HFFc6 (cell line): ENCODE measurements at regions not wholly inside any gene's neighbourhood (a gene's known extent, or its start where the extent isn't known, plus 50 kb on each side); places are given as distances from the start of the nearest gene placed in this dataset.
"Not testable (repeated sequence)": the region's sequence is repeated elsewhere in the genome, so short reads cannot be mapped to it uniquely, and the experiment has no call there.

Experiments used
- DNase-seq: peaks from one replicate; pipeline ENCODE4 v3.0.0-alpha.2; 2018
- H3K27ac Mint-ChIP-seq: 2 replicates; pipeline ENCODE4 v1.8.0; 2020; ENCODE audit warnings: mild to moderate bottlenecking, mixed read lengths
- H3K27me3 Mint-ChIP-seq: 2 replicates; pipeline ENCODE4 v1.8.0; 2021; ENCODE audit warnings: mild to moderate bottlenecking, moderate library complexity, mixed read lengths; ENCODE audit not compliant: insufficient read depth
- H3K36me3 Mint-ChIP-seq: 2 replicates; pipeline ENCODE4 v1.8.0; 2021; ENCODE audit warnings: low read depth, mixed read lengths
- H3K4me1 Mint-ChIP-seq: 2 replicates; pipeline ENCODE4 v1.8.0; 2020; ENCODE audit warnings: low read depth, mixed read lengths
- H3K4me3 Mint-ChIP-seq: 2 replicates; pipeline ENCODE4 v1.8.0; 2020; ENCODE audit warnings: mild to moderate bottlenecking, moderate library complexity, mixed read lengths
- H3K9me3 Mint-ChIP-seq: 2 replicates; pipeline ENCODE4 v1.8.0; 2020; ENCODE audit warnings: mild to moderate bottlenecking, mixed read lengths
- TF ChIP-seq, protein P1 (sequence below): fragments of 200-600 bp; sonication (generic); IDR thresholded peaks from 2 replicates; pipeline ENCODE4 v1.5.0; 2021; ENCODE audit warnings: antibody characterized with exemption, mild to moderate bottlenecking

DNA sequence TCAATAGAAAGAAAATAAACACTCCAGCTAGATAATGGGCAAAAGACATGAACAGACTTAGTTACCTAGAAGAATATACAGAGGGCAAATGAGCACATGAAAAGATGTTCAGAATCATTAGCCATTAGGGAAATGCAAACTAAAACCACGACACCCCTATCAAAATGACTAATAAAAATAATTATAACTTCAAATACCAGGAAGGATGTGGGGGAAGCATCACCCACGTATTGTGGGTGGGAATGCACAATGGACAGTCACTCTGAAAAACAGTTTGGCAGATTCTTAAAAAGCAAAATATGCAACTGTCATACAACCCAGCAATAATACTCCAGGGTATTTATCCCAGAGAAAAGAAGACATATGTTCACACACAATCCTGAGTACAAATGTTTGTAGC is 92.6 kb downstream of the DLL1 start:
- H3K27ac Mint-ChIP-seq, result no peak overlapping the region
- H3K27me3 Mint-ChIP-seq, result no peaks in the 10 kb centered on the region; the same call in none of the 2 replicates
- peaks cover 43% of the 10 kb centered on the region for H3K9me3 Mint-ChIP-seq
- H3K4me3 Mint-ChIP-seq, result no peak overlapping the region
- DNase-seq, result no peak
- 0 out of 2 replicates have a peak, but pooled peaks cover 5% of the 10 kb centered on the region for H3K36me3 Mint-ChIP-seq
- H3K4me1 Mint-ChIP-seq, result no peaks in the 10 kb centered on the region
- TF ChIP-seq, protein P1, sequence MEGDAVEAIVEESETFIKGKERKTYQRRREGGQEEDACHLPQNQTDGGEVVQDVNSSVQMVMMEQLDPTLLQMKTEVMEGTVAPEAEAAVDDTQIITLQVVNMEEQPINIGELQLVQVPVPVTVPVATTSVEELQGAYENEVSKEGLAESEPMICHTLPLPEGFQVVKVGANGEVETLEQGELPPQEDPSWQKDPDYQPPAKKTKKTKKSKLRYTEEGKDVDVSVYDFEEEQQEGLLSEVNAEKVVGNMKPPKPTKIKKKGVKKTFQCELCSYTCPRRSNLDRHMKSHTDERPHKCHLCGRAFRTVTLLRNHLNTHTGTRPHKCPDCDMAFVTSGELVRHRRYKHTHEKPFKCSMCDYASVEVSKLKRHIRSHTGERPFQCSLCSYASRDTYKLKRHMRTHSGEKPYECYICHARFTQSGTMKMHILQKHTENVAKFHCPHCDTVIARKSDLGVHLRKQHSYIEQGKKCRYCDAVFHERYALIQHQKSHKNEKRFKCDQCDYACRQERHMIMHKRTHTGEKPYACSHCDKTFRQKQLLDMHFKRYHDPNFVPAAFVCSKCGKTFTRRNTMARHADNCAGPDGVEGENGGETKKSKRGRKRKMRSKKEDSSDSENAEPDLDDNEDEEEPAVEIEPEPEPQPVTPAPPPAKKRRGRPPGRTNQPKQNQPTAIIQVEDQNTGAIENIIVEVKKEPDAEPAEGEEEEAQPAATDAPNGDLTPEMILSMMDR, result no peak

DNA sequence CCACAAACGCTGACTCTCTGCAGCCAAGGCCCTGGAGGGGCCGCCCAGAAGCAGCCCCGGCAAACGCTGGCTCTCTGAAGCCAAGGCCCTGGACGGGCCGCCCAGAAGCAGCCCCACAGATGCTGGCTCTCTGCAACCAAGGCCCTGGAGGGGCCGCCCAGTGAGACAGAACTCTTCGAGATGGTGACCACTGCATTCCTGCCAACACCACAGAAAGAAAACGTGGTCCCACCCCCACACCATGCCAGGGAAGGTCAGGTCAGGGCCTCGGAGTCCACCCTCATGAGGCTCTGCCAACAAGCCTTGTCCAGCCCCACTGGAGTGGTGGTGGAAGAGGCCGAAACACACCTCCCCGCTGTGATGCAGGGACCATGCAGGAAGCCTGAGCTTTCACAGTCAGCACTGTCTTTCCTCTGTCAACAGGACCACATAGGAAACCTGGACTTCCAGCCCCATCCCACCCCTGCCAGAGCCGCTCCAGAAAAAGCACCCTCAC is 97.5 kb downstream of the DLL1 start:
- no peaks in the 10 kb centered on the region for H3K4me1 Mint-ChIP-seq
- no peak overlapping the region for H3K4me3 Mint-ChIP-seq
- TF ChIP-seq, protein P1, result no peak
- no peak for DNase-seq
- H3K27ac Mint-ChIP-seq, result no peak overlapping the region
- peaks cover 60% of the 10 kb centered on the region for H3K9me3 Mint-ChIP-seq
- H3K27me3 Mint-ChIP-seq, result no peaks in the 10 kb centered on the region; the same call in 1 of the 2 replicates
- peaks cover 8% of the 10 kb centered on the region; the same call in 1 of the 2 replicates for H3K36me3 Mint-ChIP-seq

DNA sequence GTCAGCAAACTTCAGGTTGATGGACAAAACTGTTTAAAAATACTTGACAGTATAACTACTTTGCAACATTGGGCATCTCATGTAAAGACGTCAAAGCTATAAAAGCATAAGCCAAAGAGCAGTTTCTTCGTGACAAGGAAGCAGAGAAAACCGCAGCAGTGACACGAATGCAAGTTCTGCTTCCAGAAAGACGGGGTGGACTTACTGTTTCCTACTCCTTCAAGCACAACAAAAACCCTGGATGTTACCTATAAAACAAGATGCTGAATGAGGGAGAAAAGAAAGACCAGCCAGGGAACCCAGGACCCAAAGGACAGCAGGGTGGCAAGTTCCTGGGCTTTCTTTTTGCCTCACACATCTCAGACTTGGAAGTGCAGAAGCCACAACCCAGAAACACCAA is 98.0 kb downstream of the DLL1 start:
- Mint-ChIP-seq H3K27ac (no peak overlapping the region), H3K27me3 (no peaks in the 10 kb centered on the region; the same call in 1 of the 2 replicates), H3K36me3 (peaks cover 8% of the 10 kb centered on the region; the same call in 1 of the 2 replicates), H3K4me3 (no peak overlapping the region), H3K9me3 (peaks cover 64% of the 10 kb centered on the region), H3K4me1 (no peaks in the 10 kb centered on the region)
- TF ChIP-seq, protein P1, result no peak
- DNase-seq, result no peak

DNA sequence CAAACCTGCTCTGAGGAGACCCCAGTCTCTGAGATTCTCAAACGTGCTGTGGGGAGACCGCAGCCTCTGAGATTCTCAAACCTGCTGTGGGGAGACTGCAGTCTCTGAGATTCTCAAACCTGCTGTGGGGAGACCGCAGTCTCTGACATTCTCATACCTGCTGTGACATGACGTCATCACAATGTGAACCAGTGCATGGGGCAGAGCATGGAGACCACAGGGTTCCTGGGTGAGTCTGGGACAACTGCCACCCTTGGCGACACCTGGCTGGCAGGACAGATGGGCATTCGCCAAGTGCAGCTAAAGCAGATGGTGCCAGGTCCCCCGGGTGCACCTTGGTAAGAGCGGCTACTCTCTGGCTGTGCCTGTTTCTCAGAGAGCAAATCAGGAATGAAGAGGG is 98.8 kb downstream of the DLL1 start:
- not testable (repeated sequence) for H3K36me3 Mint-ChIP-seq, H3K4me1 Mint-ChIP-seq, DNase-seq, H3K27ac Mint-ChIP-seq, H3K27me3 Mint-ChIP-seq, H3K4me3 Mint-ChIP-seq
- H3K9me3 Mint-ChIP-seq, result peaks cover 67% of the 10 kb centered on the region

DNA sequence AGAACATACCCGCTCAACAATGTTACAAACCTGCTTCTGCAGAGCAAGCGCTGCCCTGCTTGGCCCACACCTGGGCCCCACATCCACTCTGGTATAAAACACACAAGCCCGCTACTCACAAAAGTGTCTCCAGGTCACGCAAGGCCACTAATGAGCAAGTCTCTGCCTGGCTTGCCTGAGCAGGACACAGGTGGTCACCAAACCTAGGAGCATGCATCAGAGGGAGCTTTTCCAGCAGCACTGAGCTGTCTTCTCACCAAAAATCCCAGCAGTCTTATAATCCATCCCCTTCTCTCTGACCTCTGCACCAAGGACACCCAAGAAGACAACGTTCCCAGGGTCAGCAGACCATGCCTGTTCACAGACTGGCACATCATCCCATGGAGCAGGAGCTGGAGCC is 100.8 kb downstream of the DLL1 start:
- TF ChIP-seq, protein P1, result no peak
- Mint-ChIP-seq H3K4me1 (no peaks in the 10 kb centered on the region), H3K9me3 (peaks cover 56% of the 10 kb centered on the region), H3K27ac (no peak overlapping the region), H3K4me3 (no peak overlapping the region), H3K36me3 (peaks cover 3% of the 10 kb centered on the region; the same call in 1 of the 2 replicates), H3K27me3 (no peaks in the 10 kb centered on the region; the same call in 1 of the 2 replicates)
- no peak for DNase-seq

DNA sequence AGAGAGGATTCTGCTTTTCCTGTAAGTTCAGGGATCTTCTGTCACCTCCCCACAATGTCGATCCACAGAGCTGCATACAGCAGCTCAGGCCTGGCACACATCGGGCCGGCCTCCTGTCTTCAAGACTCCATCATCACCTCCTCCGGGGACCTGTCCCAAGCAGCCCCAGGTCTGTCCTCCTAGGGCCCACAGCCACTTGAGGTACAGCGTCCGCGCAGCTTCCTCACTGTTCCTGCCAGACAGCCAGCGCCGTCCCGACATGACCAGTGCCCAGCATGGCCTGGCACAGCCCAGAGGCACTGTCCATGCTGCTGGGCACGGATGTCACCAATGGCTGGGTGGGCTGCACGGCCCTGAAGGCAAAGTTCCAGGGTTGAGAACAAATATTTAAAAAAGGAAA is 101.6 kb downstream of the DLL1 start:
- no peak for DNase-seq
- Mint-ChIP-seq H3K9me3 (peaks cover 55% of the 10 kb centered on the region), H3K27me3 (no peaks in the 10 kb centered on the region; the same call in 1 of the 2 replicates), H3K36me3 (peaks cover 3% of the 10 kb centered on the region; the same call in 1 of the 2 replicates), H3K4me1 (no peaks in the 10 kb centered on the region), H3K27ac (no peak overlapping the region), H3K4me3 (no peak overlapping the region)
- TF ChIP-seq, protein P1, result no peak
